ENCODE measurements at regions not wholly inside any gene's neighbourhood (a gene's known extent, or its start where the extent isn't known, plus 50 kb on each side); places are given as distances from the start of the nearest gene placed in this dataset.
"Not testable (repeated sequence)": the region's sequence is repeated elsewhere in the genome, so short reads cannot be mapped to it uniquely, and the experiment has no call there.

DNA sequence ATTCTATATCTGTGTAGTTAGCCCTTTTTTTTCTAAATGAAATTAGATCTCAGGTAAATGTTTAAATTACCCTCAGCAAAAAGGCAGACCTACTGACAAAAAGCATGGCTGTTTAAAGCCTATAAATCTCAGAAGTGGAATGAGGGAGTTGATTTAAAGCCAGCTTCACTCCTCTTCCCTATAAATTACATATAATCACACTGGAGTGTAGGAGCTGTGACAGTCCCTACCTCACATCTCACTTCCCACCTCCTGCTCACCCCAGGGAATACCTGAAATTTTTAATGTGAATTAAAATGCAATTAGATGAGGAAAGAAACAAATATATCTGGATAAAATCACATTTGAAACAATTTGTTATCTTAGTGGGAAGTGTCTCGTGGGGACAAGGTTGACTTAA lies 184.6 kb downstream of the SPATA31A7 start:
- TF ChIP-seq, protein P1, sequence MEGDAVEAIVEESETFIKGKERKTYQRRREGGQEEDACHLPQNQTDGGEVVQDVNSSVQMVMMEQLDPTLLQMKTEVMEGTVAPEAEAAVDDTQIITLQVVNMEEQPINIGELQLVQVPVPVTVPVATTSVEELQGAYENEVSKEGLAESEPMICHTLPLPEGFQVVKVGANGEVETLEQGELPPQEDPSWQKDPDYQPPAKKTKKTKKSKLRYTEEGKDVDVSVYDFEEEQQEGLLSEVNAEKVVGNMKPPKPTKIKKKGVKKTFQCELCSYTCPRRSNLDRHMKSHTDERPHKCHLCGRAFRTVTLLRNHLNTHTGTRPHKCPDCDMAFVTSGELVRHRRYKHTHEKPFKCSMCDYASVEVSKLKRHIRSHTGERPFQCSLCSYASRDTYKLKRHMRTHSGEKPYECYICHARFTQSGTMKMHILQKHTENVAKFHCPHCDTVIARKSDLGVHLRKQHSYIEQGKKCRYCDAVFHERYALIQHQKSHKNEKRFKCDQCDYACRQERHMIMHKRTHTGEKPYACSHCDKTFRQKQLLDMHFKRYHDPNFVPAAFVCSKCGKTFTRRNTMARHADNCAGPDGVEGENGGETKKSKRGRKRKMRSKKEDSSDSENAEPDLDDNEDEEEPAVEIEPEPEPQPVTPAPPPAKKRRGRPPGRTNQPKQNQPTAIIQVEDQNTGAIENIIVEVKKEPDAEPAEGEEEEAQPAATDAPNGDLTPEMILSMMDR (IDR thresholded peaks at IDR 0.05): not testable (repeated sequence)
- not testable (repeated sequence) for TF ChIP-seq POLR2AphosphoS5, EP300 (IDR thresholded peaks at IDR 0.05)
